ENCODE measurements at regions not wholly inside any gene's neighbourhood (a gene's known extent, or its start where the extent isn't known, plus 50 kb on each side); places are given as distances from the start of the nearest gene placed in this dataset.

DNA sequence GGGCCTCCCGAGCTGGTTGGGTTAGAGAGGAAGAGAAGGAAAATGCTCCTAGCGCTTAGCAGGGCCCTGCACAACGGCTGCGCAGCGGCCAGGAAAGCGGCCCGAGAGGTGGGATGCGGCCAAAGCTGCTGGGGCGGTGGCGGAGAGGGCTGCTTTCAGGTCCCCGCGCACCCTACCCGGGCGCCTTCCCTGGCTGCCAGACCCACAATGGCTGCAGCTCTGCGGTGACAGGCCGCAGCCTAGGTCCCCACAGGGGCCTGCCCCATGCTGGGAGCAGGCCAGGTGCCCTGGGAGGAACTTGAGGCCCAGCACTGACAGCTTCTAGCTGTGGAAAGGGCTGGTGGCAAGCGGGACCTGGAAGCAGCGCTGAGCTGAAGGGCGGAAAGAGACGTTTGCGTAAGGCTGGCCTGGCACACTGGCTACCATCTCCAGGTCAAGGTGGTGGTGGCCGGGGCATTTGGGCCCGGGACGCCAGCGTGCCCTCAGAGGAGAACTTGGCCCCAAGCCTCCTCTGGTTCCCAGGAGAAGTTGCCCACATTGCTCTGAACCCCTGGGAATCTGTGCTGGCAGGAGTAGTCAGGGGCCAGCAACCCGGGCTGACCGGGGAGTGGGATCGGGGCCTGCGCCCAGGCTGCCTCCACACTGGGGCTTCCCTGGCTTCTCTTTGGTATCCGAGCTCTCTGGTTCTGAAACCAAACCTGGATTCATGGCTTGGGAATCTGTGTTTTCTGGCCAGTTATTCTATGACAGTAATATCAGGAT is 72.9 kb upstream of the ZNF804B start:
- Mint-ChIP-seq H3K27me3 (ENCODE audit: insufficient read depth, unreplicated experiment) (no peaks in the 10 kb centered on the region), H3K4me1 (ENCODE audit: low read depth, unreplicated experiment) (no peaks in the 10 kb centered on the region), H3K27ac (ENCODE audit: unreplicated experiment) (no peak overlapping the region), H3K9me3 (ENCODE audit: unreplicated experiment) (no peaks in the 10 kb centered on the region), H3K4me3 (ENCODE audit: unreplicated experiment) (no peak overlapping the region), H3K36me3 (ENCODE audit: insufficient read depth, unreplicated experiment) (no peaks in the 10 kb centered on the region)
- intact Hi-C loops (cut with micrococcal nuclease; ENCODE audit: unreplicated experiment): no loop called here
- H3K4me1 ChIP-seq: no peaks in the 10 kb centered on the region
- no peaks in the 10 kb centered on the region for H3K27me3 ChIP-seq (replicated peaks; ENCODE audit: control insufficient read depth, insufficient read depth, low read length)
- no peak overlapping the region for H3K4me3 ChIP-seq (ENCODE audit: low read depth, low read length)
- ChIA-PET POLR2A (no interaction called here), CTCF (no interaction called here)
- no peak for DNase-seq
- TF ChIP-seq, protein P1, sequence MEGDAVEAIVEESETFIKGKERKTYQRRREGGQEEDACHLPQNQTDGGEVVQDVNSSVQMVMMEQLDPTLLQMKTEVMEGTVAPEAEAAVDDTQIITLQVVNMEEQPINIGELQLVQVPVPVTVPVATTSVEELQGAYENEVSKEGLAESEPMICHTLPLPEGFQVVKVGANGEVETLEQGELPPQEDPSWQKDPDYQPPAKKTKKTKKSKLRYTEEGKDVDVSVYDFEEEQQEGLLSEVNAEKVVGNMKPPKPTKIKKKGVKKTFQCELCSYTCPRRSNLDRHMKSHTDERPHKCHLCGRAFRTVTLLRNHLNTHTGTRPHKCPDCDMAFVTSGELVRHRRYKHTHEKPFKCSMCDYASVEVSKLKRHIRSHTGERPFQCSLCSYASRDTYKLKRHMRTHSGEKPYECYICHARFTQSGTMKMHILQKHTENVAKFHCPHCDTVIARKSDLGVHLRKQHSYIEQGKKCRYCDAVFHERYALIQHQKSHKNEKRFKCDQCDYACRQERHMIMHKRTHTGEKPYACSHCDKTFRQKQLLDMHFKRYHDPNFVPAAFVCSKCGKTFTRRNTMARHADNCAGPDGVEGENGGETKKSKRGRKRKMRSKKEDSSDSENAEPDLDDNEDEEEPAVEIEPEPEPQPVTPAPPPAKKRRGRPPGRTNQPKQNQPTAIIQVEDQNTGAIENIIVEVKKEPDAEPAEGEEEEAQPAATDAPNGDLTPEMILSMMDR (IDR thresholded peaks at IDR 0.05; ENCODE audit: insufficient read depth in 1 of 2, low read depth in 1 of 2, low read length in 1 of 2, severe bottlenecking in 1 of 2, unreplicated experiment in 1 of 2): no peak
- BruUV-seq (replicated peaks): no TSS peak
- H3K9me3 ChIP-seq: no peaks in the 10 kb centered on the region
- H3K36me3 ChIP-seq (ENCODE audit: control insufficient read depth, insufficient read depth, low read length): no peaks in the 10 kb centered on the region

DNA sequence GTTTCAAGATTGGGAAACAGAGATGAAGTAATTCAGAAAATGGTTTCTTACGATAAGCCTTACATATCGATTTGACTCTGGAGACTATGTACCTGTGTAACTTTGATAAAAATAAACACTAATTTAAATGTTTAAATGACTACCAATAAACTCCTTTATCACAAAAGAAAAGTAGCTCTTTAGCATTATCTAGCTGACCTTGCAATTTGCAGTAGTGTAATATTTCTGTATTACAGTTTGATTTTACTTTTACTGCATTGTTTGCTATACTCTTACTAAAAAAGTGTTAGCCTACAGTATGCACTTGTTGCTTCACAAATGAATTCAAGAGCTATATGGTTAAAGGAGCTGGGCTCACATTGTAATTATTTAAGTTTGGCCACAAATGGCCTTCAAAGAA is 77.8 kb upstream of the ZNF804B start:
- no peak for DNase-seq
- BruUV-seq (replicated peaks): no TSS peak

DNA sequence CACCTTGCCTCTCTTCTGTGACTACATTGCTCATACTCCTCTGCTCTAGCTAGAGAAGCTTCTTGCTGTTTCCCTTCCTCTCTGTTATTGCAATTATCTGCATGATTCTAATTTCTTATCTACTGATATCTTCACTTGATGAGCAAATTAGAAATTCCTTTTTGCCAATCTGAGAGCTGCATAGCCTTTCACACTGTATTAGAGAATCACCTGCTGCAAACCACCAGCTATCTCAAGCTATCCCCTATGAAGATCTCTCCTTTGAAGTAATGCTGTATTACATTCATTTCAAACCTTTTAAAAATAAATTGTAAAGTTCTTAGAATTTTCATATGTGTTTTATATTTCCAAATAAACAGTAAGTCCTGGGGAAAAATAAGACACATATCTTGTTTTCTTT is 89.0 kb upstream of the ZNF804B start:
- DNase-seq: no peak
- no peaks in the 10 kb centered on the region for H3K27me3 ChIP-seq (replicated peaks; ENCODE audit: control insufficient read depth, insufficient read depth, low read length)
- ChIA-PET POLR2A (no interaction called here), CTCF (no interaction called here)
- H3K36me3 Mint-ChIP-seq (ENCODE audit: insufficient read depth, unreplicated experiment): no peaks in the 10 kb centered on the region
- peaks cover 8% of the 10 kb centered on the region for H3K27me3 Mint-ChIP-seq (ENCODE audit: insufficient read depth, unreplicated experiment)
- intact Hi-C loops (cut with micrococcal nuclease; ENCODE audit: unreplicated experiment): no loop called here
- H3K4me1 Mint-ChIP-seq (ENCODE audit: low read depth, unreplicated experiment): no peaks in the 10 kb centered on the region
- no peaks in the 10 kb centered on the region for H3K9me3 ChIP-seq
- H3K4me3 ChIP-seq (ENCODE audit: low read depth, low read length): no peak overlapping the region
- H3K9me3 Mint-ChIP-seq (ENCODE audit: unreplicated experiment): no peaks in the 10 kb centered on the region
- no peaks in the 10 kb centered on the region for H3K36me3 ChIP-seq (ENCODE audit: control insufficient read depth, insufficient read depth, low read length)
- no peak overlapping the region for H3K27ac Mint-ChIP-seq (ENCODE audit: unreplicated experiment)
- BruUV-seq (replicated peaks): no TSS peak
- TF ChIP-seq, protein P1 (IDR thresholded peaks at IDR 0.05; ENCODE audit: insufficient read depth in 1 of 2, low read depth in 1 of 2, low read length in 1 of 2, severe bottlenecking in 1 of 2, unreplicated experiment in 1 of 2): no peak
- no peak overlapping the region for H3K4me3 Mint-ChIP-seq (ENCODE audit: unreplicated experiment)
- H3K4me1 ChIP-seq: no peaks in the 10 kb centered on the region; the same call in 1 of the 2 replicates

More for the DNA sequence above, 77.8 kb upstream of the ZNF804B start:
- TF ChIP-seq, protein P1 (IDR thresholded peaks at IDR 0.05; ENCODE audit: insufficient read depth in 1 of 2, low read depth in 1 of 2, low read length in 1 of 2, severe bottlenecking in 1 of 2, unreplicated experiment in 1 of 2): no peak
- H3K36me3 ChIP-seq (ENCODE audit: control insufficient read depth, insufficient read depth, low read length): no peaks in the 10 kb centered on the region
- no peaks in the 10 kb centered on the region for H3K27me3 ChIP-seq (replicated peaks; ENCODE audit: control insufficient read depth, insufficient read depth, low read length)
- no peaks in the 10 kb centered on the region for H3K4me1 Mint-ChIP-seq (ENCODE audit: low read depth, unreplicated experiment)
- H3K4me3 Mint-ChIP-seq (ENCODE audit: unreplicated experiment): no peak overlapping the region
- H3K27me3 Mint-ChIP-seq (ENCODE audit: insufficient read depth, unreplicated experiment): no peaks in the 10 kb centered on the region
- H3K36me3 Mint-ChIP-seq (ENCODE audit: insufficient read depth, unreplicated experiment): no peaks in the 10 kb centered on the region
- intact Hi-C loops (cut with micrococcal nuclease; ENCODE audit: unreplicated experiment): no loop called here
- no peaks in the 10 kb centered on the region for H3K9me3 ChIP-seq
- ChIA-PET CTCF (no interaction called here), POLR2A (no interaction called here)
- no peaks in the 10 kb centered on the region for H3K4me1 ChIP-seq
- H3K9me3 Mint-ChIP-seq (ENCODE audit: unreplicated experiment): no peaks in the 10 kb centered on the region
- H3K27ac Mint-ChIP-seq (ENCODE audit: unreplicated experiment): no peak overlapping the region
- H3K4me3 ChIP-seq (ENCODE audit: low read depth, low read length): no peak overlapping the region
